ENCODE measurements at regions not wholly inside any gene's neighbourhood (a gene's known extent, or its start where the extent isn't known, plus 50 kb on each side); places are given as distances from the start of the nearest gene placed in this dataset.

DNA sequence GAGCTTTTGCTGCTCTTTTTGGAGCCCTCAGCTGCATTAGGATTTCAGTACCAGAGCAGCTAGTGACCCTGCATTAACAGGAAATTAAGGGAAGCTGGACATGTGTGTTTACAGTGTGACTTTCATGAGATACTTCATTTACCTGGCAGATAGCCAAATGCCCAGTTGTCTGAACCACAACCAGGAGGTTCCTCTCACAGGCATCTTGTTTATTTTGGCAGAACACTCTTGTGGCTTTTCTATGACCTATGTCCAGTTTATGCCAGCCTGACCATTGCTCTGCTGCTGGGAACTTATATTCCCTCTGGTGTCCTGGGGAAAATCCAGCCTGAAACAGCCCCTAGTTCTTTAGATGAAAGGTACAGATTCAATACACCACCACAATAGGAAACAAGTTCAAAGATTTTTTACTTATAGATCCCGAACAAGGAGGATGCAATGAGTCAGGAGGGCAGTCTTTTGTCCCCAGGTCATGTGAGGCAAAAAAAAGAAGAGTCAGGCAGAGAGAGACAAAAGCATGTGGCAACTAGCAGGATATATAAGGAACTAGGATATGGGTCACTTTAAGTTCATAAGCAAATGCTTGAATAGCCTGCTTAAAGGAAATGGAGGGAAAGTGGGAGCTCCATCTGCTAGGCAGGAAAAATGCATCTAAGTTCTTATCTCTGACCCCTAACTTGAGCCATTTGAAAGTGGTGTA, 379.3 kb downstream of the INSC start:
- Histone ChIP-seq H3K4me3 (no peak overlapping the region), H3K27me3 (no peaks in the 10 kb centered on the region), H3K4me1 (replicated peaks in 1 of 2) (no peaks in the 10 kb centered on the region), H3K36me3 (replicated peaks in 1 of 2) (no peaks in the 10 kb centered on the region), H3K9me3 (replicated peaks in 1 of 3) (no peaks in the 10 kb centered on the region), H3K27ac (no peak overlapping the region)
- no peak for DNase-seq
- TF ChIP-seq, protein P1, sequence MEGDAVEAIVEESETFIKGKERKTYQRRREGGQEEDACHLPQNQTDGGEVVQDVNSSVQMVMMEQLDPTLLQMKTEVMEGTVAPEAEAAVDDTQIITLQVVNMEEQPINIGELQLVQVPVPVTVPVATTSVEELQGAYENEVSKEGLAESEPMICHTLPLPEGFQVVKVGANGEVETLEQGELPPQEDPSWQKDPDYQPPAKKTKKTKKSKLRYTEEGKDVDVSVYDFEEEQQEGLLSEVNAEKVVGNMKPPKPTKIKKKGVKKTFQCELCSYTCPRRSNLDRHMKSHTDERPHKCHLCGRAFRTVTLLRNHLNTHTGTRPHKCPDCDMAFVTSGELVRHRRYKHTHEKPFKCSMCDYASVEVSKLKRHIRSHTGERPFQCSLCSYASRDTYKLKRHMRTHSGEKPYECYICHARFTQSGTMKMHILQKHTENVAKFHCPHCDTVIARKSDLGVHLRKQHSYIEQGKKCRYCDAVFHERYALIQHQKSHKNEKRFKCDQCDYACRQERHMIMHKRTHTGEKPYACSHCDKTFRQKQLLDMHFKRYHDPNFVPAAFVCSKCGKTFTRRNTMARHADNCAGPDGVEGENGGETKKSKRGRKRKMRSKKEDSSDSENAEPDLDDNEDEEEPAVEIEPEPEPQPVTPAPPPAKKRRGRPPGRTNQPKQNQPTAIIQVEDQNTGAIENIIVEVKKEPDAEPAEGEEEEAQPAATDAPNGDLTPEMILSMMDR (IDR thresholded peaks at IDR 0.05) = no peak
- no peak for TF ChIP-seq POLR2A (IDR thresholded peaks at IDR 0.05)
- intact Hi-C loops (cut with DNase I) = no loop called here
- 40 to 64% (median 52%) methylated on average over 1 of the region's 1 CpG for WGBS, 4 donors

DNA sequence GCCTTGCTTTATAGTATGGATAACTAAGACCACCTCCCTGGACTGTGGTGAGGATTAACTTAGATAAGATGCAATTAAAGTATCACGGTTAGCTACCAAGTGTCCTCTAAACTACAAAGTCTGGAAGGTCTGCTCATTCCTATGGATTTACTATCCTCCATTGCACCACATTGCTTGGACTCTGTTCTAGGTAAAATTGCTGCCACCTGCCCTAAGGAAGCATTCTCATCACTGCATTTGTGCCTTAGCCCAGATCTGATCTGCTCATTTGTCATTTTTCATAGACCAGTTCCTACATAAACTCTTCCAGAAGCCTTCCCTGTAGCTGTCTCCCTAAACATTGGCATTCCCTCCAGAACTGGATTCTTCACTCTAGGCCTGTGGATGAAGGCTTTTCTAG, 380.0 kb downstream of the INSC start:
- intact Hi-C loops (cut with DNase I) = no loop called here
- no peak for DNase-seq
- 78 to 100% (median 89%) methylated on average over 1 of the region's 1 CpG for WGBS, 4 donors
- Histone ChIP-seq H3K27me3 (no peaks in the 10 kb centered on the region), H3K4me3 (no peak overlapping the region), H3K9me3 (replicated peaks in 1 of 3) (no peaks in the 10 kb centered on the region), H3K36me3 (replicated peaks in 1 of 2) (no peaks in the 10 kb centered on the region), H3K27ac (no peak overlapping the region), H3K4me1 (replicated peaks in 1 of 2) (no peaks in the 10 kb centered on the region)
- TF ChIP-seq, protein P1 (IDR thresholded peaks at IDR 0.05) = no peak
- no peak for TF ChIP-seq POLR2A (IDR thresholded peaks at IDR 0.05)

DNA sequence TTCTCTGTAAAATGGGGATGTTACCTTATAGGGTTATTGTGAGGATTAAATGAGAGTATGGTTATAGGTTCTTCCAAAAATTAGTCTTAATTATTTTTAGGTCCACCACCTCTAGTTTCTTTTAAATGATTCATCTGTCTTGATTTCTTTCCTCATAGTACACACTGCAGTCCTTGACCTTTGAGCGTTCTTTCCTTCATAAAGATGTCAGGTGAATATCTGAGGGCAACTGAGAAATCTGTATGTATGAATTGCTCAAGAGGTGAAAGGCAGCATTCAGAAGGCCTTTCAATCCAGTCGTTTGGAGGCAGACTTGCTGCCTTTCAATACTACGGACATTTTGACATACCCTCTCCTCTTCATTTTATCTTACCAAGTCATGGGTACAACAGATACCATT, 380.7 kb downstream of the INSC start:
- 56 to 75% (median 62%) methylated on average over 3 of the region's 3 CpGs for WGBS, 4 donors
- Histone ChIP-seq H3K36me3 (replicated peaks in 1 of 2) (no peaks in the 10 kb centered on the region), H3K27ac (no peak overlapping the region), H3K4me3 (no peak overlapping the region), H3K4me1 (replicated peaks in 1 of 2) (no peaks in the 10 kb centered on the region), H3K9me3 (replicated peaks in 1 of 3) (no peaks in the 10 kb centered on the region), H3K27me3 (no peaks in the 10 kb centered on the region)
- intact Hi-C loops (cut with DNase I) = no loop called here
- DNase-seq = no peak
- TF ChIP-seq, protein P1 (IDR thresholded peaks at IDR 0.05) = no peak
- no peak for TF ChIP-seq POLR2A (IDR thresholded peaks at IDR 0.05)

DNA sequence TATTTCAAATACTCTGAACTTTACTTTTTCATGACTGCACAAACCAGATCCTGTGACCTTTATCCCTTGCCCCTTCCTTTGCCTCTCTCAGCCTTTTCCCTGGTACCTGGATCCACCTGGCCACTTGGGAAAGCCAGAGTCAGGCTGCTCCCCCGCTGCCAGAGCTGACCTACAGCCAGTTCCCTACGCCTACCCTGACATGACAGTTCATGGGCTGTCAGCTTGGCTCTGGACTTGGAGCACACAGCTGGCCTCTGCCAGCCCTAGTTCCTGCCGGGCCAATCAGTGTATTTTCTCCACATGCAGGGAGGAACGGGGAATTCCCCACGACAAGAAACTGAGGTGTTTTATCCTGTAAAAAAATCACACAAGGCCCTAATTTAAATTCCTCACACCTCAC, 382.6 kb downstream of the INSC start:
- WGBS, 4 donors = 71 to 80% (median 76%) methylated on average over 5 of the region's 5 CpGs

More for the DNA sequence above, 382.6 kb downstream of the INSC start:
- intact Hi-C loops (cut with DNase I) = no loop called here
- Histone ChIP-seq H3K4me3 (no peak overlapping the region), H3K27ac (no peak overlapping the region), H3K4me1 (replicated peaks in 1 of 2) (no peaks in the 10 kb centered on the region), H3K9me3 (replicated peaks in 1 of 3) (no peaks in the 10 kb centered on the region), H3K27me3 (no peaks in the 10 kb centered on the region), H3K36me3 (replicated peaks in 1 of 2) (no peaks in the 10 kb centered on the region)
- TF ChIP-seq, protein P1 (IDR thresholded peaks at IDR 0.05) = no peak
- no peak for TF ChIP-seq POLR2A (IDR thresholded peaks at IDR 0.05)
- DNase-seq = no peak
